CD14-positive monocyte (primary cell): ENCODE measurements at regions not wholly inside any gene's neighbourhood (a gene's known extent, or its start where the extent isn't known, plus 50 kb on each side); places are given as distances from the start of the nearest gene placed in this dataset.

Source experiments
- DNase-seq, 3 donors: peaks; one replicate each; pipeline ENCODE4 v3.0.0-alpha.2; 2011 to 2022
- H2AFZ ChIP-seq: 2 replicates; pipeline ENCODE4 v1.6.0; 2012; ENCODE audit warnings: mild to moderate bottlenecking, low read depth, low read length, inconsistent platforms; ENCODE audit not compliant: insufficient read depth, poor library complexity, severe bottlenecking
- H3K27ac ChIP-seq, 2 donors: 1 replicate in 1 of 2; 2 replicates in 1 of 2; pipeline ENCODE4 v1.5.1; 2012 to 2013; ENCODE audit warnings: low read length in 2 of 2, control low read depth in 1 of 2, inconsistent platforms in 1 of 2, low read depth in 1 of 2, mild to moderate bottlenecking in 1 of 2
- H3K27me3 ChIP-seq, 2 donors: one replicate each; pipeline versions ENCODE4 v1.6.0 to v1.6.1; 2011 to 2013; ENCODE audit warnings: low read length in 2 of 2; ENCODE audit not compliant: control insufficient read depth in 2 of 2, insufficient read depth in 2 of 2
- H3K36me3 ChIP-seq, 2 donors: replicated peaks in 1 of 2; 1 replicate in 1 of 2; 2 replicates in 1 of 2; pipeline versions ENCODE4 v1.5.1 to v1.6.1; 2012 to 2013; ENCODE audit warnings: low read length in 2 of 2, control low read depth in 1 of 2, inconsistent platforms in 1 of 2, mild to moderate bottlenecking in 1 of 2; ENCODE audit not compliant: insufficient read depth in 2 of 2, control insufficient read depth in 1 of 2
- H3K4me1 ChIP-seq, 2 donors: 1 replicate in 1 of 2; 2 replicates in 1 of 2; pipeline versions ENCODE4 v1.5.1 to v1.6.1; 2012 to 2013; ENCODE audit warnings: low read length in 2 of 2, control low read depth in 1 of 2, inconsistent platforms in 1 of 2, mild to moderate bottlenecking in 1 of 2, moderate library complexity in 1 of 2; ENCODE audit not compliant: insufficient read depth in 2 of 2, control insufficient read depth in 1 of 2
- H3K4me2 ChIP-seq: replicated peaks from 2 replicates; pipeline ENCODE3; 2012; ENCODE audit warnings: low read length, moderate library complexity, mild to moderate bottlenecking; ENCODE audit not compliant: poor library complexity, severe bottlenecking; ENCODE audit errors: extremely low read depth
- H3K4me3 ChIP-seq, 3 experiments: fragments of 200-600 bp in 1 of 3; sonication (generic) in 1 of 3; replicated peaks in 1 of 3; 1 replicate in 2 of 3; 2 replicates in 1 of 3; pipeline ENCODE4 v1.5.1; 2011 to 2013; ENCODE audit warnings: low read length in 3 of 3, mild to moderate bottlenecking in 3 of 3, control low read depth in 2 of 3, low read depth in 2 of 3, inconsistent platforms in 1 of 3, moderate library complexity in 1 of 3
- H3K79me2 ChIP-seq: 2 replicates; pipeline ENCODE4 v1.6.0; 2012; ENCODE audit warnings: mild to moderate bottlenecking, control low read depth, inconsistent platforms, low read length, moderate library complexity; ENCODE audit not compliant: insufficient read depth
- H3K9ac ChIP-seq: 2 replicates; pipeline ENCODE4 v1.6.0; 2017; ENCODE audit warnings: low read length, mild to moderate bottlenecking; ENCODE audit not compliant: insufficient read depth, poor library complexity, severe bottlenecking
- H3K9me3 ChIP-seq, 2 donors: replicated peaks in 1 of 2; 1 replicate in 1 of 2; 2 replicates in 1 of 2; pipeline versions ENCODE4 v1.5.1 to v1.6.1; 2012 to 2013; ENCODE audit warnings: low read length in 2 of 2, control low read depth in 1 of 2; ENCODE audit not compliant: control insufficient read depth in 1 of 2, insufficient read depth in 1 of 2
- H4K20me1 ChIP-seq: 2 replicates; pipeline ENCODE4 v1.6.0; 2012; ENCODE audit warnings: mild to moderate bottlenecking, low read length, control low read depth, moderate library complexity; ENCODE audit not compliant: insufficient read depth
- H3K27ac Mint-ChIP-seq, 7 donors: one replicate each; pipeline ENCODE4 v1.8.0; 2020; ENCODE audit warnings: mild to moderate bottlenecking in 7 of 7, mixed read lengths in 7 of 7, moderate library complexity in 6 of 7, inconsistent platforms in 2 of 7
- H3K27me3 Mint-ChIP-seq, 3 donors: one replicate each; pipeline ENCODE4 v1.8.0; 2021 to 2022; ENCODE audit warnings: low read depth in 3 of 3, mild to moderate bottlenecking in 3 of 3, mixed read lengths in 3 of 3, moderate library complexity in 3 of 3, inconsistent platforms in 1 of 3
- H3K36me3 Mint-ChIP-seq, 2 donors: one replicate each; pipeline ENCODE4 v1.8.0; 2020; ENCODE audit warnings: mixed read lengths in 2 of 2, inconsistent platforms in 1 of 2, mild to moderate bottlenecking in 1 of 2
- H3K4me1 Mint-ChIP-seq: one replicate; pipeline ENCODE4 v1.8.0; 2020; ENCODE audit warnings: mild to moderate bottlenecking, mixed read lengths
- H3K4me3 Mint-ChIP-seq, 2 donors: one replicate each; pipeline ENCODE4 v1.8.0; 2020; ENCODE audit warnings: mild to moderate bottlenecking in 2 of 2, mixed read lengths in 2 of 2, moderate library complexity in 1 of 2
- H3K9me3 Mint-ChIP-seq, 7 donors: one replicate each; pipeline ENCODE4 v1.8.0; 2020 to 2022; ENCODE audit warnings: mixed read lengths in 7 of 7, mild to moderate bottlenecking in 6 of 7, moderate library complexity in 6 of 7, inconsistent platforms in 2 of 7
- CTCF ChIP-seq: fragments of 200-600 bp; IDR thresholded peaks from one replicate; pipeline ENCODE4 v1.8.0; 2022; ENCODE audit warnings: antibody characterized with exemption, mild to moderate bottlenecking
- WGBS: methylation state at CpG from one replicate; pipeline ENCODE4 v1.1.5; 2013; ENCODE audit warnings: missing lambda C conversion rate; ENCODE audit not compliant: insufficient coverage; 5-methylcytosine and 5-hydroxymethylcytosine counted together
- intact Hi-C, 2 donors: fragments of 100-400 bp; cut with micrococcal nuclease; formaldehyde crosslinking; loops; one replicate each; pipeline versions ENCODE4 v1.15.0 to v1.15.1; 2023

- H2AFZ ChIP-seq: no peak overlapping the region
- no peak overlapping the region for H3K27ac ChIP-seq
- H3K4me3 ChIP-seq: no peak overlapping the region
- H3K4me1 ChIP-seq: no peaks in the 10 kb centered on the region
- Mint-ChIP-seq H3K4me1 (no peaks in the 10 kb centered on the region), H3K4me3 (no peak overlapping the region), H3K36me3 (no peaks in the 10 kb centered on the region), H3K27ac (no peak overlapping the region), H3K9me3 (peaks cover 0 to 1% (median 0%) of the 10 kb centered on the region in 7 donors), H3K27me3 (no peaks in the 10 kb centered on the region)
- intact Hi-C loops: no loop called here
- H3K9me3 ChIP-seq: no peaks in the 10 kb centered on the region
- H3K9ac ChIP-seq: no peak overlapping the region
- no peak overlapping the region for H3K4me2 ChIP-seq
- WGBS: no CpG with 5 or more reads among the region's 2 CpGs
- TF ChIP-seq CTCF: no peak
- no peaks in the 10 kb centered on the region for H3K79me2 ChIP-seq
- no peaks in the 10 kb centered on the region for H4K20me1 ChIP-seq
- no peak for DNase-seq
- no peaks in the 10 kb centered on the region for H3K36me3 ChIP-seq
- no peaks in the 10 kb centered on the region for H3K27me3 ChIP-seq
These were observed 1031.1 kb downstream of the SORCS1 start for GRCh38 chr10:106133451-106133850.

- Histone ChIP-seq H2AFZ (no peak overlapping the region), H3K4me3 (no peak overlapping the region), H3K4me2 (no peak overlapping the region), H4K20me1 (no peaks in the 10 kb centered on the region), H3K4me1 (no peaks in the 10 kb centered on the region), H3K27me3 (no peaks in the 10 kb centered on the region), H3K36me3 (no peaks in the 10 kb centered on the region), H3K9me3 (no peaks in the 10 kb centered on the region), H3K79me2 (no peaks in the 10 kb centered on the region), H3K9ac (no peak overlapping the region), H3K27ac (no peak overlapping the region)
- no peak for TF ChIP-seq CTCF
- intact Hi-C loops: no loop called here
- Mint-ChIP-seq H3K4me3 (no peak overlapping the region), H3K4me1 (no peaks in the 10 kb centered on the region), H3K27me3 (no peaks in the 10 kb centered on the region), H3K36me3 (no peaks in the 10 kb centered on the region), H3K9me3 (peaks cover 0 to 1% (median 0%) of the 10 kb centered on the region in 7 donors), H3K27ac (no peak overlapping the region)
- no CpG with 5 or more reads among the region's 3 CpGs for WGBS
- no peak for DNase-seq
These were observed 1031.5 kb downstream of the SORCS1 start for GRCh38 chr10:106132956-106133355.
